HEK293T (cell line): ENCODE measurements at regions not wholly inside any gene's neighbourhood (a gene's known extent, or its start where the extent isn't known, plus 50 kb on each side); places are given as distances from the start of the nearest gene placed in this dataset.

Experiments used
- ARNT ChIP-seq: fragments of 450-650 bp; IDR thresholded peaks from 2 replicates; pipeline ENCODE4 v1.6.1; 2017; ENCODE audit warnings: mild to moderate bottlenecking
- BHLHE40 ChIP-seq: fragments of 450-650 bp; IDR thresholded peaks from 2 replicates; pipeline ENCODE4 v1.6.1; 2016; ENCODE audit warnings: mild to moderate bottlenecking, moderate library complexity, borderline replicate concordance
- CTBP1 ChIP-seq: fragments of 450-650 bp; IDR thresholded peaks from 2 replicates; pipeline ENCODE4 v1.6.1; 2016; ENCODE audit warnings: borderline replicate concordance
- FOXA1 ChIP-seq: fragments of 450-650 bp; IDR thresholded peaks from 2 replicates; pipeline ENCODE4 v1.6.1; 2016; ENCODE audit warnings: mild to moderate bottlenecking
- FOXK2 ChIP-seq: fragments of 450-650 bp; IDR thresholded peaks from 2 replicates; pipeline ENCODE4 v1.6.1; 2016; ENCODE audit warnings: mild to moderate bottlenecking
- FOXM1 ChIP-seq: fragments of 450-650 bp; IDR thresholded peaks from 2 replicates; pipeline ENCODE4 v1.6.1; 2017; ENCODE audit warnings: mild to moderate bottlenecking, borderline replicate concordance
- HDGF ChIP-seq: fragments of 450-650 bp; IDR thresholded peaks from 2 replicates; pipeline ENCODE4 v1.6.1; 2017; ENCODE audit warnings: antibody characterized with exemption, borderline replicate concordance
- NFRKB ChIP-seq: fragments of 450-650 bp; IDR thresholded peaks from 2 replicates; pipeline ENCODE4 v1.6.1; 2016; ENCODE audit warnings: mild to moderate bottlenecking, moderate library complexity
- PKNOX1 ChIP-seq: fragments of 450-650 bp; IDR thresholded peaks from 2 replicates; pipeline ENCODE4 v1.6.1; 2016
- SUZ12 ChIP-seq: fragments of 450-650 bp; IDR thresholded peaks from 2 replicates; pipeline ENCODE4 v1.6.1; 2016; ENCODE audit warnings: mild to moderate bottlenecking
- TARDBP ChIP-seq: fragments of 450-650 bp; IDR thresholded peaks from 2 replicates; pipeline ENCODE4 v1.6.1; 2016
- ZNF384 ChIP-seq: fragments of 450-650 bp; IDR thresholded peaks from 2 replicates; pipeline ENCODE4 v1.6.1; 2016

- TF ChIP-seq TARDBP (no peak), BHLHE40 (no peak), ARNT (no peak), FOXM1 (no peak), ZNF384 (no peak), SUZ12 (no peak), FOXA1 (no peak), CTBP1 (no peak), HDGF (no peak), FOXK2 (no peak), NFRKB (no peak), PKNOX1 (no peak)
Observed at GRCh38 chr3:194083637-194084224, 52.2 kb upstream of the HES1 start.
